Neural cell (in vitro differentiated cells): ENCODE measurements at regions not wholly inside any gene's neighbourhood (a gene's known extent, or its start where the extent isn't known, plus 50 kb on each side); places are given as distances from the start of the nearest gene placed in this dataset.

Experiments used
- EP300 ChIP-seq: fragments of 450-650 bp; conservative IDR thresholded peaks from 2 replicates; pipeline ENCODE4 v1.6.1; 2014; ENCODE audit warnings: antibody characterized with exemption, mild to moderate bottlenecking, moderate library complexity; ENCODE audit not compliant: poor library complexity, severe bottlenecking
- EZH2 ChIP-seq: fragments of 200-600, 300-800 bp; shearing (Covaris generic), sonication (generic); IDR thresholded peaks from 2 replicates; pipeline ENCODE4 v1.6.1; 2014; ENCODE audit warnings: antibody characterized with exemption, low read length, borderline replicate concordance, mild to moderate bottlenecking; ENCODE audit not compliant: insufficient read depth, poor library complexity, severe bottlenecking
- MXI1 ChIP-seq: fragments of 450-650 bp; conservative IDR thresholded peaks from 2 replicates; pipeline ENCODE4 v1.6.1; 2014; ENCODE audit warnings: antibody characterized with exemption, mild to moderate bottlenecking; ENCODE audit not compliant: poor library complexity, severe bottlenecking
- POLR2AphosphoS5 ChIP-seq: IDR thresholded peaks from 2 replicates; pipeline ENCODE4 v1.6.1; 2012
- RAD21 ChIP-seq: fragments of 450-650 bp; conservative IDR thresholded peaks from 2 replicates; pipeline ENCODE4 v1.6.1; 2014; ENCODE audit warnings: antibody characterized with exemption, mild to moderate bottlenecking, moderate library complexity
- REST ChIP-seq: IDR thresholded peaks from 2 replicates; pipeline ENCODE4 v1.6.1; 2012; ENCODE audit warnings: borderline replicate concordance
- SMC3 ChIP-seq: fragments of 450-650 bp; conservative IDR thresholded peaks from 2 replicates; pipeline ENCODE4 v1.6.1; 2014; ENCODE audit warnings: antibody characterized with exemption, mild to moderate bottlenecking, moderate library complexity; ENCODE audit not compliant: poor library complexity
- TAF1 ChIP-seq: IDR thresholded peaks from 2 replicates; pipeline ENCODE4 v1.6.1; 2012; ENCODE audit warnings: low read depth
- TF ChIP-seq, protein P1 (sequence below): fragments of 450-650 bp; IDR thresholded peaks from 2 replicates; pipeline ENCODE4 v1.5.1; 2014; ENCODE audit warnings: antibody characterized with exemption, mild to moderate bottlenecking, moderate library complexity; ENCODE audit not compliant: poor library complexity, severe bottlenecking

GRCh38 chr5:124910354-124911016, 164.0 kb upstream of the ZNF608 start:
- TF ChIP-seq POLR2AphosphoS5 (no peak), REST (no peak), EZH2 (no peak), RAD21 (no peak), TAF1 (no peak), SMC3 (no peak), MXI1 (no peak), EP300 (no peak)
- TF ChIP-seq, protein P1, sequence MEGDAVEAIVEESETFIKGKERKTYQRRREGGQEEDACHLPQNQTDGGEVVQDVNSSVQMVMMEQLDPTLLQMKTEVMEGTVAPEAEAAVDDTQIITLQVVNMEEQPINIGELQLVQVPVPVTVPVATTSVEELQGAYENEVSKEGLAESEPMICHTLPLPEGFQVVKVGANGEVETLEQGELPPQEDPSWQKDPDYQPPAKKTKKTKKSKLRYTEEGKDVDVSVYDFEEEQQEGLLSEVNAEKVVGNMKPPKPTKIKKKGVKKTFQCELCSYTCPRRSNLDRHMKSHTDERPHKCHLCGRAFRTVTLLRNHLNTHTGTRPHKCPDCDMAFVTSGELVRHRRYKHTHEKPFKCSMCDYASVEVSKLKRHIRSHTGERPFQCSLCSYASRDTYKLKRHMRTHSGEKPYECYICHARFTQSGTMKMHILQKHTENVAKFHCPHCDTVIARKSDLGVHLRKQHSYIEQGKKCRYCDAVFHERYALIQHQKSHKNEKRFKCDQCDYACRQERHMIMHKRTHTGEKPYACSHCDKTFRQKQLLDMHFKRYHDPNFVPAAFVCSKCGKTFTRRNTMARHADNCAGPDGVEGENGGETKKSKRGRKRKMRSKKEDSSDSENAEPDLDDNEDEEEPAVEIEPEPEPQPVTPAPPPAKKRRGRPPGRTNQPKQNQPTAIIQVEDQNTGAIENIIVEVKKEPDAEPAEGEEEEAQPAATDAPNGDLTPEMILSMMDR, result no peak
